ENCODE measurements at regions not wholly inside any gene's neighbourhood (a gene's known extent, or its start where the extent isn't known, plus 50 kb on each side); places are given as distances from the start of the nearest gene placed in this dataset.

- Histone ChIP-seq H3K9me3 (ENCODE audit: severe bottlenecking) (no peaks in the 10 kb centered on the region), H3K4me1 (ENCODE audit: insufficient read depth, poor library complexity, severe bottlenecking) (no peaks in the 10 kb centered on the region), H3K27ac (ENCODE audit: poor library complexity, severe bottlenecking) (no peak overlapping the region), H3K4me3 (ENCODE audit: severe bottlenecking) (no peak overlapping the region), H3K36me3 (ENCODE audit: low read depth) (no peaks in the 10 kb centered on the region), H3K27me3 (ENCODE audit: insufficient read depth, poor library complexity, severe bottlenecking) (no peaks in the 10 kb centered on the region)
- TF ChIP-seq CTCF (IDR thresholded peaks at IDR 0.05; ENCODE audit: poor library complexity, severe bottlenecking): no peak
- ATAC-seq (ENCODE audit: low read depth) (no peak), DNase-seq (ENCODE audit: low spot score) (no peak)
These were observed 172.5 kb downstream of the POU4F1 start for GRCh38 chr13:78430811-78431210.

GRCh38 chr13:78430166-78430791 lies 173.1 kb downstream of the POU4F1 start:
- TF ChIP-seq CTCF (IDR thresholded peaks at IDR 0.05; ENCODE audit: poor library complexity, severe bottlenecking): no peak
- H3K36me3 ChIP-seq (ENCODE audit: low read depth): no peaks in the 10 kb centered on the region
- H3K4me3 ChIP-seq (ENCODE audit: severe bottlenecking): no peak overlapping the region
- H3K27me3 ChIP-seq (ENCODE audit: insufficient read depth, poor library complexity, severe bottlenecking): no peaks in the 10 kb centered on the region
- no peak overlapping the region for H3K27ac ChIP-seq (ENCODE audit: poor library complexity, severe bottlenecking)
- ATAC-seq (ENCODE audit: low read depth): no peak
- no peaks in the 10 kb centered on the region for H3K9me3 ChIP-seq (ENCODE audit: severe bottlenecking)
- DNase-seq (ENCODE audit: low spot score): no peak
- H3K4me1 ChIP-seq (ENCODE audit: insufficient read depth, poor library complexity, severe bottlenecking): no peaks in the 10 kb centered on the region

DNA sequence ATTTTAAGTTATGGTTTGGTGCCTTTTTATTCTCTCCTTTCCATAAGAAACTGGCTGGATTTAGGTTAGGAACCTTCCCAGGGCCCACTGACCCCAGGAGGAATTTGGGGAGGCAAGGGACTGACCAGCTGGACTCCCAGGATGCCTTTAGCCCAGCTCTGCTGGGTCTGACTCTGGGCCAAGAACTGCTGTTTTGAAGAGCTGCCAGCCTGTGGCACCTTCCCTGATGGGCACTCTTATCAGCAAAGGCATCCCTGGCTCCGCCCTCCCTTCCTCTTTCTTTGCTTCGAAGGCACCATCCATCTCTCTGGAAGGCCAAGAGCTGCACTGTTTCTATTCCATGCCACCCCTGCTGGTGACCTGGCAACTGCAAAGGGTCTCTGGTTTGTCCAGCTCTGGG lies 174.7 kb downstream of the POU4F1 start:
- Histone ChIP-seq H3K4me3 (ENCODE audit: severe bottlenecking) (no peak overlapping the region), H3K27me3 (ENCODE audit: insufficient read depth, poor library complexity, severe bottlenecking) (no peaks in the 10 kb centered on the region), H3K9me3 (ENCODE audit: severe bottlenecking) (no peaks in the 10 kb centered on the region), H3K36me3 (ENCODE audit: low read depth) (no peaks in the 10 kb centered on the region), H3K4me1 (ENCODE audit: insufficient read depth, poor library complexity, severe bottlenecking) (no peaks in the 10 kb centered on the region), H3K27ac (ENCODE audit: poor library complexity, severe bottlenecking) (no peak overlapping the region)
- ATAC-seq (ENCODE audit: low read depth) (no peak), DNase-seq (ENCODE audit: low spot score) (no peak)
- no peak for TF ChIP-seq CTCF (IDR thresholded peaks at IDR 0.05; ENCODE audit: poor library complexity, severe bottlenecking)

DNA sequence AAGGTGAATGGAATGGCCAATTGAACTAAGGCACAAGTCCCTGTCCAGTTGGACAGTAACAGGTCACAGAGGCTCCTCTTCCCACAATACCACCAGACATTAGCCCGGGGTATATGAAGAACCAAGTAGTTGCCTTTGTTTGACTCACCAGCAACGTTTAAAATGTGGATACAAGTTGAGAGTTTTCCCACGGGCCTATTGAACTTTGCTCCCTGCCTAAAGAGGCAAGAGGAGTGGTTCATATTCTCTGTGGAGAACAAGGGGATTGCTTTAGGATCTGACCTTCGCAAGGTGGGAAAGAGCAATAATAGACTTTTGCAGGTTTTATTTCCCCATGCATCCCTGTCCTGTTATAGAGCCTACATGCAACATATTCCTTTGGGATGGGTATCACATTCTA lies 177.2 kb downstream of the POU4F1 start:
- no peak for ATAC-seq (ENCODE audit: low read depth)

More for the DNA sequence above, 177.2 kb downstream of the POU4F1 start:
- no peaks in the 10 kb centered on the region for H3K36me3 ChIP-seq (ENCODE audit: low read depth)
- H3K27ac ChIP-seq (ENCODE audit: poor library complexity, severe bottlenecking): no peak overlapping the region
- H3K4me3 ChIP-seq (ENCODE audit: severe bottlenecking): no peak overlapping the region
- no peaks in the 10 kb centered on the region for H3K27me3 ChIP-seq (ENCODE audit: insufficient read depth, poor library complexity, severe bottlenecking)
- TF ChIP-seq CTCF (IDR thresholded peaks at IDR 0.05; ENCODE audit: poor library complexity, severe bottlenecking): no peak
- DNase-seq (ENCODE audit: low spot score): no peak
- H3K4me1 ChIP-seq (ENCODE audit: insufficient read depth, poor library complexity, severe bottlenecking): no peaks in the 10 kb centered on the region
- H3K9me3 ChIP-seq (ENCODE audit: severe bottlenecking): no peaks in the 10 kb centered on the region

All from RWPE2 (cell line).